Neuronal stem cell (in vitro differentiated cells): ENCODE measurements at regions not wholly inside any gene's neighbourhood (a gene's known extent, or its start where the extent isn't known, plus 50 kb on each side); places are given as distances from the start of the nearest gene placed in this dataset.

Experiments
- DNase-seq: peaks from one replicate; pipeline ENCODE4 v3.0.0-alpha.2; 2013; ENCODE audit warnings: low spot score
- H2AFZ ChIP-seq: one replicate; pipeline ENCODE4 v1.6.1; 2013; ENCODE audit warnings: mild to moderate bottlenecking, low read length, inconsistent platforms
- H2AK5ac ChIP-seq: 2 replicates; pipeline ENCODE4 v1.6.1; 2013; ENCODE audit warnings: low read depth, mild to moderate bottlenecking, inconsistent platforms, low read length, moderate library complexity, mixed read lengths
- H2BK120ac ChIP-seq: 2 replicates; pipeline ENCODE4 v1.6.1; 2013; ENCODE audit warnings: low read depth, mild to moderate bottlenecking, inconsistent platforms, low read length, moderate library complexity, mixed read lengths
- H2BK12ac ChIP-seq: one replicate; pipeline ENCODE4 v1.6.1; 2013; ENCODE audit warnings: low read length, inconsistent platforms
- H2BK15ac ChIP-seq: 2 replicates; pipeline ENCODE4 v1.6.1; 2013; ENCODE audit warnings: mild to moderate bottlenecking, low read length, inconsistent platforms, mixed read lengths
- H2BK5ac ChIP-seq: one replicate; pipeline ENCODE4 v1.6.1; 2013; ENCODE audit warnings: inconsistent platforms, mild to moderate bottlenecking, low read length, moderate library complexity
- H3K14ac ChIP-seq: one replicate; pipeline ENCODE4 v1.6.1; 2013; ENCODE audit warnings: low read length, inconsistent platforms
- H3K18ac ChIP-seq: 2 replicates; pipeline ENCODE4 v1.6.1; 2013; ENCODE audit warnings: low read length, inconsistent platforms
- H3K23ac ChIP-seq: 2 replicates; pipeline ENCODE4 v1.6.1; 2013; ENCODE audit warnings: low read depth, mild to moderate bottlenecking, mixed read lengths, low read length, inconsistent platforms; ENCODE audit not compliant: poor library complexity
- H3K27ac ChIP-seq: replicated peaks from 3 replicates; pipeline ENCODE4 v1.5.1; 2013; ENCODE audit warnings: low read length, inconsistent platforms
- H3K27me3 ChIP-seq, 3 experiments: 2 replicates each; pipeline ENCODE4 v1.6.1; 2013; ENCODE audit warnings: low read length in 3 of 3, mild to moderate bottlenecking in 2 of 3, inconsistent platforms in 1 of 3, low read depth in 1 of 3, mixed read lengths in 1 of 3, moderate library complexity in 1 of 3; ENCODE audit not compliant: control insufficient read depth in 3 of 3, insufficient read depth in 3 of 3
- H3K36me3 ChIP-seq, 2 donors: replicated peaks in 1 of 2; 2 replicates each; pipeline ENCODE4 v1.6.1; 2013; ENCODE audit warnings: low read length in 2 of 2; ENCODE audit not compliant: control insufficient read depth in 2 of 2, insufficient read depth in 2 of 2
- H3K4ac ChIP-seq: 2 replicates; pipeline ENCODE4 v1.6.1; 2013; ENCODE audit warnings: inconsistent platforms, mild to moderate bottlenecking, low read length, moderate library complexity
- H3K4me1 ChIP-seq, 2 donors: 1 replicate in 1 of 2; 2 replicates in 1 of 2; pipeline ENCODE4 v1.6.1; 2013; ENCODE audit warnings: low read length in 2 of 2, low read depth in 1 of 2; ENCODE audit not compliant: control insufficient read depth in 2 of 2, insufficient read depth in 1 of 2
- H3K4me2 ChIP-seq: one replicate; pipeline ENCODE4 v1.6.1; 2013; ENCODE audit warnings: mild to moderate bottlenecking, low read length, inconsistent platforms; ENCODE audit not compliant: insufficient read depth, poor library complexity, severe bottlenecking
- H3K4me3 ChIP-seq, 2 donors: 2 replicates each; pipeline ENCODE4 v1.5.1; 2013; ENCODE audit warnings: low read length in 2 of 2, mild to moderate bottlenecking in 2 of 2, inconsistent platforms in 1 of 2, moderate library complexity in 1 of 2
- H3K79me1 ChIP-seq: one replicate; pipeline ENCODE4 v1.6.1; 2013; ENCODE audit warnings: low read depth, mild to moderate bottlenecking, inconsistent platforms, low read length, moderate library complexity
- H3K9ac ChIP-seq: one replicate; pipeline ENCODE4 v1.6.1; 2013; ENCODE audit warnings: mild to moderate bottlenecking, low read depth, low read length, inconsistent platforms; ENCODE audit not compliant: poor library complexity
- H3K9me3 ChIP-seq, 2 donors: replicated peaks in 1 of 2; 2 replicates each; pipeline versions ENCODE3 to v1.6.1; 2013; ENCODE audit warnings: low read length in 2 of 2, mild to moderate bottlenecking in 2 of 2, inconsistent platforms in 1 of 2, low read depth in 1 of 2, mixed read lengths in 1 of 2, moderate library complexity in 1 of 2; ENCODE audit not compliant: control insufficient read depth in 2 of 2, insufficient read depth in 1 of 2
- H4K8ac ChIP-seq: one replicate; pipeline ENCODE4 v1.6.1; 2013; ENCODE audit warnings: low read depth, mild to moderate bottlenecking, inconsistent platforms, low read length, moderate library complexity
- H4K91ac ChIP-seq: one replicate; pipeline ENCODE4 v1.6.1; 2013; ENCODE audit warnings: low read length, low read depth, mild to moderate bottlenecking, inconsistent platforms; ENCODE audit not compliant: poor library complexity
- WGBS, 2 donors: extraction: QIAGEN DNeasy Blood & Tissue Kit; methylation state at CpG; one replicate each; pipeline ENCODE4 v1.1.7; 2013; ENCODE audit warnings: missing lambda C conversion rate in 2 of 2, mixed read lengths in 1 of 2; ENCODE audit not compliant: insufficient read length in 2 of 2, insufficient replicate concordance in 1 of 2; ENCODE audit errors: extremely low coverage in 2 of 2; 5-methylcytosine and 5-hydroxymethylcytosine counted together

- H2BK12ac ChIP-seq: no peak overlapping the region
- no peak overlapping the region for H2AK5ac ChIP-seq
- H2AFZ ChIP-seq: no peak overlapping the region
- no peak for DNase-seq
- H2BK120ac ChIP-seq: no peak overlapping the region
- no peak overlapping the region for H3K9ac ChIP-seq
- WGBS, 2 donors: no CpG with 5 or more reads among the region's 4 CpGs
- H3K14ac ChIP-seq: no peak overlapping the region
- no peaks in the 10 kb centered on the region for H3K36me3 ChIP-seq
- no peaks in the 10 kb centered on the region for H3K79me1 ChIP-seq
- no peak overlapping the region for H4K91ac ChIP-seq
- H3K4me1 ChIP-seq: no peaks in the 10 kb centered on the region
- H3K23ac ChIP-seq: no peak overlapping the region
- H3K4me3 ChIP-seq: no peak overlapping the region
- H4K8ac ChIP-seq: no peak overlapping the region
- no peaks in the 10 kb centered on the region for H3K9me3 ChIP-seq
- no peak overlapping the region for H2BK5ac ChIP-seq
- H3K27me3 ChIP-seq: no peaks in the 10 kb centered on the region
- H3K27ac ChIP-seq: no peak overlapping the region
- no peak overlapping the region for H3K18ac ChIP-seq
- no peak overlapping the region for H3K4ac ChIP-seq
- no peak overlapping the region for H3K4me2 ChIP-seq
- H2BK15ac ChIP-seq: no peak overlapping the region
Measured at GRCh38 chr16:82425661-82426060, 201.1 kb upstream of the CDH13 start.

GRCh38 chr16:82421851-82422250, 204.9 kb upstream of the CDH13 start:
- Histone ChIP-seq H2BK5ac (no peak overlapping the region), H3K27me3 (no peaks in the 10 kb centered on the region), H4K91ac (no peak overlapping the region)

GRCh38 chr16:82419332-82419731, 207.4 kb upstream of the CDH13 start:
- no peaks in the 10 kb centered on the region for H3K27me3 ChIP-seq

More at GRCh38 chr16:82421851-82422250, 204.9 kb upstream of the CDH13 start:
- H2AFZ ChIP-seq: no peak overlapping the region
- no peaks in the 10 kb centered on the region for H3K36me3 ChIP-seq
- H3K9me3 ChIP-seq: no peaks in the 10 kb centered on the region
- H3K4me1 ChIP-seq: no peaks in the 10 kb centered on the region
- no peak overlapping the region for H3K4me3 ChIP-seq
- no peak overlapping the region for H3K14ac ChIP-seq
- H3K27ac ChIP-seq: no peak overlapping the region
- no peak overlapping the region for H4K8ac ChIP-seq
- H3K9ac ChIP-seq: no peak overlapping the region
- H2BK12ac ChIP-seq: no peak overlapping the region
- H3K4ac ChIP-seq: no peak overlapping the region
- no peaks in the 10 kb centered on the region for H3K79me1 ChIP-seq
- H2BK15ac ChIP-seq: no peak overlapping the region
- H2BK120ac ChIP-seq: no peak overlapping the region
- H2AK5ac ChIP-seq: no peak overlapping the region
- WGBS, 2 donors: no CpG with 5 or more reads among the region's 1 CpG
- no peak overlapping the region for H3K23ac ChIP-seq
- no peak for DNase-seq
- no peak overlapping the region for H3K4me2 ChIP-seq
- H3K18ac ChIP-seq: no peak overlapping the region

GRCh38 chr16:82414476-82414875, 212.3 kb upstream of the CDH13 start:
- Histone ChIP-seq H4K8ac (no peak overlapping the region), H3K9me3 (peaks cover 0 to 2% of the 10 kb centered on the region in 2 donors), H3K23ac (no peak overlapping the region), H2BK5ac (no peak overlapping the region), H4K91ac (no peak overlapping the region), H3K79me1 (no peaks in the 10 kb centered on the region), H3K4ac (no peak overlapping the region), H3K4me1 (peaks cover 0 to 2% of the 10 kb centered on the region in 2 donors), H2BK12ac (no peak overlapping the region), H3K4me3 (no peak overlapping the region), H3K14ac (no peak overlapping the region), H3K36me3 (no peaks in the 10 kb centered on the region), H2BK15ac (no peak overlapping the region), H3K4me2 (no peak overlapping the region), H2AFZ (no peak overlapping the region), H2BK120ac (no peak overlapping the region), H3K27ac (no peak overlapping the region), H2AK5ac (no peak overlapping the region), H3K9ac (no peak overlapping the region), H3K18ac (no peak overlapping the region), H3K27me3 (peaks cover 0 to 2% (median 0%) of the 10 kb centered on the region in 3 experiments)
- no CpG with 5 or more reads among the region's 3 CpGs for WGBS, 2 donors
- DNase-seq: no peak

More at GRCh38 chr16:82419332-82419731, 207.4 kb upstream of the CDH13 start:
- no peak for DNase-seq
- Histone ChIP-seq H2BK15ac (no peak overlapping the region), H3K23ac (no peak overlapping the region), H3K4me1 (no peaks in the 10 kb centered on the region), H2AK5ac (no peak overlapping the region), H2BK5ac (no peak overlapping the region), H4K91ac (no peak overlapping the region), H3K27ac (no peak overlapping the region), H3K9me3 (no peaks in the 10 kb centered on the region), H2BK120ac (no peak overlapping the region), H3K14ac (no peak overlapping the region), H3K4me2 (no peak overlapping the region), H3K4me3 (no peak overlapping the region), H2AFZ (no peak overlapping the region), H3K4ac (no peak overlapping the region), H3K18ac (no peak overlapping the region), H3K9ac (no peak overlapping the region), H4K8ac (no peak overlapping the region), H2BK12ac (no peak overlapping the region), H3K79me1 (no peaks in the 10 kb centered on the region), H3K36me3 (no peaks in the 10 kb centered on the region)
- WGBS, 2 donors: no CpG with 5 or more reads among the region's 5 CpGs
